K562 (cell line): ENCODE measurements at regions not wholly inside any gene's neighbourhood (a gene's known extent, or its start where the extent isn't known, plus 50 kb on each side); places are given as distances from the start of the nearest gene placed in this dataset.

Experiments used
- ATAC-seq: fragments of 200-7000 bp; cut with Tn5 transposase; 3 replicates; pipeline ENCODE4 v1.9.1; 2020; ENCODE audit warnings: moderate library complexity
- BruUV-seq: library from RNA; stranded (reverse); fragments of 400-500 nt; replicated peaks from 2 replicates; lab custom pipeline; 2021; lab: Mats Ljungman, UMichigan
- CTCF ChIA-PET: fragments of 300-600 bp; formaldehyde crosslinking; extraction: SDS; loops from one replicate; lab custom pipeline; 2021; ENCODE audit warnings: low intra/inter-chr PET ratio; lab: Yijun Ruan, JAX
- POLR2A ChIA-PET: fragments of 300-600, 350-650 bp; sonication (Branson Sonifier 250); formaldehyde crosslinking; extraction: SDS; loops from one replicate; lab custom pipeline; 2021; ENCODE audit warnings: antibody characterized with exemption, inconsistent platforms; lab: Yijun Ruan, JAX
- DNase-seq, 4 experiments: peaks; one replicate each; pipeline versions ENCODE4 v3.0.0 to v3.0.0-alpha.2; 2011 to 2018; ENCODE audit warnings: low spot score in 3 of 4, mixed read lengths in 3 of 4; ENCODE audit errors: extremely low read depth in 1 of 4
- FAIRE-seq: peaks from 2 replicates; lab custom pipeline; 2011; peaks lifted over from hg19 to GRCh38; lab: Jason Lieb, UNC
- H2AFZ ChIP-seq: 2 replicates; pipeline ENCODE4 v1.6.0; 2011; ENCODE audit warnings: low read depth, low read length, control low read depth, inconsistent platforms
- H3K27ac ChIP-seq: fragments of 200-600 bp; 3 replicates; pipeline ENCODE4 v1.8.0; 2011; ENCODE audit warnings: low read depth, mild to moderate bottlenecking, control low read depth, inconsistent platforms, low read length, moderate library complexity, mixed read lengths; ENCODE audit errors: extremely low read depth
- H3K27me3 ChIP-seq, 2 experiments: fragments of 300-600 bp in 1 of 2; 2 replicates in 1 of 2; 3 replicates in 1 of 2; pipeline versions ENCODE4 v1.6.0 to v1.8.0; 2011; ENCODE audit warnings: inconsistent platforms in 2 of 2, low read length in 2 of 2, mild to moderate bottlenecking in 1 of 2, mixed read lengths in 1 of 2, moderate library complexity in 1 of 2; ENCODE audit not compliant: control insufficient read depth in 2 of 2, insufficient read depth in 2 of 2
- H3K36me3 ChIP-seq: fragments of 300-600 bp; 3 replicates; pipeline ENCODE4 v1.8.0; 2011; ENCODE audit warnings: mild to moderate bottlenecking, low read length, inconsistent platforms; ENCODE audit not compliant: control insufficient read depth, insufficient read depth
- H3K4me1 ChIP-seq, 2 experiments: fragments of 200-600 bp in 1 of 2; replicated peaks in 1 of 2; 2 replicates in 1 of 2; 3 replicates in 1 of 2; pipeline versions ENCODE4 v1.5.1 to v1.8.0; 2011; ENCODE audit warnings: inconsistent platforms in 2 of 2, low read length in 2 of 2, mild to moderate bottlenecking in 1 of 2, mixed read lengths in 1 of 2, moderate library complexity in 1 of 2; ENCODE audit not compliant: control insufficient read depth in 2 of 2, insufficient read depth in 2 of 2
- H3K4me2 ChIP-seq: 2 replicates; pipeline ENCODE4 v1.6.1; 2011; ENCODE audit warnings: low read length, control low read depth, inconsistent platforms, mixed read lengths; ENCODE audit not compliant: insufficient read depth
- H3K4me3 ChIP-seq: fragments of 200-600 bp; sonication (generic), shearing (Covaris generic); 2 replicates; pipeline ENCODE4 v1.5.1; 2016; ENCODE audit warnings: control low read depth, inconsistent platforms
- H3K79me2 ChIP-seq: fragments of 200-600 bp; 3 replicates; pipeline ENCODE4 v1.8.0; 2011; ENCODE audit warnings: low read length, inconsistent platforms; ENCODE audit not compliant: control insufficient read depth, insufficient read depth
- H3K9ac ChIP-seq, 2 experiments: 2 replicates each; pipeline versions ENCODE4 v1.6.0 to v1.6.1; 2011; ENCODE audit warnings: low read depth in 2 of 2, low read length in 2 of 2, control low read depth in 1 of 2, inconsistent platforms in 1 of 2, mild to moderate bottlenecking in 1 of 2, mixed read lengths in 1 of 2; ENCODE audit not compliant: insufficient read depth in 1 of 2
- H3K9me1 ChIP-seq: one replicate; pipeline ENCODE4 v1.6.0; 2011; ENCODE audit warnings: inconsistent platforms, mild to moderate bottlenecking, low read length, moderate library complexity; ENCODE audit not compliant: control insufficient read depth, insufficient read depth
- H3K9me3 ChIP-seq: replicated peaks from 2 replicates; pipeline ENCODE4 v1.5.1; 2011; ENCODE audit warnings: low read depth, low read length, inconsistent platforms; ENCODE audit not compliant: control insufficient read depth, insufficient read depth
- H4K20me1 ChIP-seq: replicated peaks from 2 replicates; pipeline ENCODE4 v1.6.1; 2011; ENCODE audit warnings: low read length, inconsistent platforms, mixed read lengths; ENCODE audit not compliant: control insufficient read depth, insufficient read depth
- EHMT2 ChIP-seq: fragments of 450-650 bp; IDR thresholded peaks from 2 replicates; pipeline ENCODE4 v1.6.1; 2018; ENCODE audit warnings: antibody characterized with exemption
- FOXA3 ChIP-seq, 2 experiments: fragments of 450-650 bp in 1 of 2; sonication (generic) in 1 of 2; formaldehyde crosslinking; IDR thresholded peaks in 1 of 2; conservative IDR thresholded peaks in 1 of 2; 2 replicates each; pipeline versions ENCODE4 v1.4.0 to v1.8.0; 2020 to 2022; ENCODE audit warnings: mild to moderate bottlenecking in 2 of 2, missing genetic modification reagents in 1 of 2
- HNRNPLL ChIP-seq: fragments of 200-400 bp; formaldehyde crosslinking; IDR thresholded peaks from 2 replicates; pipeline ENCODE4 v1.6.1; 2017; ENCODE audit warnings: low read length, low read depth, mild to moderate bottlenecking; ENCODE audit not compliant: poor library complexity, severe bottlenecking
- NR0B1 ChIP-seq: fragments of 450-650 bp; IDR thresholded peaks from one replicate; pipeline ENCODE4 v1.6.1; 2018; ENCODE audit warnings: mild to moderate bottlenecking, moderate library complexity; ENCODE audit not compliant: partially characterized antibody
- NUFIP1 ChIP-seq: fragments of 450-650 bp; IDR thresholded peaks from 2 replicates; pipeline ENCODE4 v1.6.1; 2018; ENCODE audit not compliant: partially characterized antibody
- RB1 ChIP-seq: fragments of 450-650 bp; IDR thresholded peaks from 2 replicates; pipeline ENCODE4 v1.6.1; 2017; ENCODE audit warnings: low read depth, mild to moderate bottlenecking
- RHOXF2B ChIP-seq: fragments of 250-450 bp; sonication (Bioruptor Pico); conservative IDR thresholded peaks from 2 replicates; pipeline ENCODE4 v1.5.1; 2021
- TCF7L2 ChIP-seq: fragments of 150-350 bp; IDR thresholded peaks from 2 replicates; pipeline ENCODE4 v1.6.1; 2016; ENCODE audit warnings: low read depth, mild to moderate bottlenecking, low read length, moderate library complexity
- TEAD1 ChIP-seq, 2 experiments: fragments of 450-650 bp in 1 of 2; sonication (generic) in 1 of 2; formaldehyde crosslinking; IDR thresholded peaks; 2 replicates each; pipeline versions ENCODE4 v1.4.0 to v1.8.0; 2020 to 2022; ENCODE audit warnings: mild to moderate bottlenecking in 2 of 2, missing genetic modification reagents in 1 of 2
- ZNF174 ChIP-seq: fragments of 250-450 bp; sonication (Bioruptor Pico); IDR thresholded peaks from 2 replicates; pipeline ENCODE4 v1.4.0; 2020; ENCODE audit warnings: mild to moderate bottlenecking
- ZNF253 ChIP-seq: fragments of 250-450 bp; sonication (Bioruptor Pico); conservative IDR thresholded peaks from 2 replicates; pipeline ENCODE4 v1.6.1; 2021; ENCODE audit warnings: mild to moderate bottlenecking
- ZNF431 ChIP-seq: sonication (generic); formaldehyde crosslinking; IDR thresholded peaks from 2 replicates; pipeline ENCODE4 v1.8.0; 2022; ENCODE audit warnings: mild to moderate bottlenecking, missing genetic modification reagents
- ZNF444 ChIP-seq: fragments of 250-450 bp; sonication (Bioruptor Pico); IDR thresholded peaks from 2 replicates; pipeline ENCODE4 v1.4.0; 2020; ENCODE audit warnings: mild to moderate bottlenecking, moderate library complexity
- ZNF707 ChIP-seq: fragments of 250-450 bp; sonication (Bioruptor Pico); conservative IDR thresholded peaks from 2 replicates; pipeline ENCODE4 v1.8.0; 2022; ENCODE audit warnings: inconsistent platforms, mild to moderate bottlenecking, moderate library complexity
- ZNF75A ChIP-seq: fragments of 450-650 bp; formaldehyde crosslinking; IDR thresholded peaks from 2 replicates; pipeline ENCODE4 v1.4.0; 2020; ENCODE audit warnings: mild to moderate bottlenecking
- WGBS: fragments of 100-300 bp; shearing (Covaris generic); methylation state at CpG from one replicate; pipeline ENCODE4 v1.1.6; 2016; ENCODE audit warnings: low coverage, mixed read lengths; ENCODE audit not compliant: insufficient coverage; ENCODE audit errors: missing lambda C conversion rate; 5-methylcytosine and 5-hydroxymethylcytosine counted together
- in situ Hi-C: fragments of 300-500 bp; cut with MboI; formaldehyde crosslinking; loops from 4 replicates; pipeline ENCODE4 v1.15.0; 2018; ENCODE audit warnings: inconsistent platforms, mixed read lengths
- intact Hi-C: fragments of 100-400 bp; cut with micrococcal nuclease; formaldehyde crosslinking; loops from 2 replicates; pipeline ENCODE4 v1.14.2; 2022

GRCh38 chr4:142952821-142953580 is 106.9 kb upstream of the INPP4B start:
- Histone ChIP-seq H3K9me1 (no peaks in the 10 kb centered on the region), H3K4me3 (no peak overlapping the region), H3K4me2 (no peak overlapping the region), H3K79me2 (no peaks in the 10 kb centered on the region), H3K36me3 (no peaks in the 10 kb centered on the region), H2AFZ (no peak overlapping the region), H4K20me1 (no peaks in the 10 kb centered on the region)
- no TSS peak for BruUV-seq
- ChIA-PET CTCF (no interaction called here), POLR2A (no interaction called here)
- 0% methylated on average over 5 of the region's 5 CpGs for WGBS
- DNase-seq = no peak
- intact Hi-C loops (no loop called here), in situ Hi-C loops (no loop called here)
- no peak for TF ChIP-seq ZNF431 (CRISPR knock-in tag)
- TF ChIP-seq TEAD1 (CRISPR knock-in tag; IDR thresholded peaks at IDR 0.05) = no peak
- no peak for TF ChIP-seq ZNF174
- no peak for TF ChIP-seq ZNF75A (CRISPR knock-in tag)
- no peak for TF ChIP-seq RHOXF2B (CRISPR knock-in tag)
- no peak for TF ChIP-seq ZNF253
- TF ChIP-seq RB1 = no peak
- TF ChIP-seq HNRNPLL = no peak
- TF ChIP-seq TCF7L2 = no peak
- TF ChIP-seq ZNF444 (CRISPR knock-in tag) = no peak
- no peak for TF ChIP-seq NR0B1
- no peak for TF ChIP-seq NUFIP1
- TF ChIP-seq FOXA3 (CRISPR knock-in tag; conservative IDR thresholded peaks at IDR 0.05 in 1 of 2, IDR thresholded peaks at IDR 0.05 in 1 of 2) = no peak
- TF ChIP-seq ZNF707 (CRISPR knock-in tag) = no peak
- TF ChIP-seq EHMT2 = no peak
- TF ChIP-seq, all 486 proteins: peak for 0
- no peak for ATAC-seq
- Histone ChIP-seq H3K27ac (no peak overlapping the region), H3K9me3 (no peaks in the 10 kb centered on the region), H3K9ac (no peak overlapping the region), H3K4me1 (no peaks in the 10 kb centered on the region), H3K27me3 (no peaks in the 10 kb centered on the region)
- FAIRE-seq = no peak
